ENCODE measurements at regions not wholly inside any gene's neighbourhood (a gene's known extent, or its start where the extent isn't known, plus 50 kb on each side); places are given as distances from the start of the nearest gene placed in this dataset.
"Not testable (repeated sequence)": the region's sequence is repeated elsewhere in the genome, so short reads cannot be mapped to it uniquely, and the experiment has no call there.

DNA sequence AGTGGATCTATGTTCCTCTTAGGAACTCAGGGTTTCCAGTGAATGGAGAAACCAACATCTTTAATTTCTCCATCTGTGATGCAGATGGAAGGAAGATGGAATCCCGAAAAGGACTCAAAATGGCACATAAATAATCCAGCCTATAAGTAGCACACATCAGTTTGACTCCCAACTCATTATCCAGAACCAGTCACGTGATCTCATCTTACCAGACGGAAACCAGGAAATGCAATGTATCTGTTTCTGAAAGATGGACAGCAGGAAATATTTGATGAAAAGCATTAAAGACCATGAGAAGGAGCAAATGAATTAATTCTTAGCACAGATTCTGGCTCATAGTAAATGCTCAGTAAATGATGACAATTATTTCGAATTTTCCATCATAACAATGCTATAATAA, 443.1 kb upstream of the FMR1 start:
- Histone ChIP-seq H3K9me3 (no peaks in the 10 kb centered on the region), H3K36me3 (no peaks in the 10 kb centered on the region), H3K4me2 (no peak overlapping the region), H4K20me1 (no peaks in the 10 kb centered on the region), H3K27me3 (peaks cover 17% of the 10 kb centered on the region; the same call in 1 of the 2 replicates), H3K9ac (no peak overlapping the region), H3K27ac (no peak overlapping the region), H3K4me3 (no peak overlapping the region), H3K4me1 (no peaks in the 10 kb centered on the region)
- TF ChIP-seq Cebpa-rat (IDR thresholded peaks at IDR 0.05) = no peak

GRCh38 chrX:147476008-147476407, 435.7 kb upstream of the FMR1 start:
- Histone ChIP-seq H3K4me2 (no peak overlapping the region), H3K27me3 (peaks cover 37% of the 10 kb centered on the region), H4K20me1 (no peaks in the 10 kb centered on the region), H3K36me3 (no peaks in the 10 kb centered on the region), H3K4me3 (no peak overlapping the region), H3K27ac (no peak overlapping the region), H3K9me3 (no peaks in the 10 kb centered on the region), H3K4me1 (no peaks in the 10 kb centered on the region), H3K9ac (no peak overlapping the region)
- no peak for TF ChIP-seq Cebpa-rat (IDR thresholded peaks at IDR 0.05)

DNA sequence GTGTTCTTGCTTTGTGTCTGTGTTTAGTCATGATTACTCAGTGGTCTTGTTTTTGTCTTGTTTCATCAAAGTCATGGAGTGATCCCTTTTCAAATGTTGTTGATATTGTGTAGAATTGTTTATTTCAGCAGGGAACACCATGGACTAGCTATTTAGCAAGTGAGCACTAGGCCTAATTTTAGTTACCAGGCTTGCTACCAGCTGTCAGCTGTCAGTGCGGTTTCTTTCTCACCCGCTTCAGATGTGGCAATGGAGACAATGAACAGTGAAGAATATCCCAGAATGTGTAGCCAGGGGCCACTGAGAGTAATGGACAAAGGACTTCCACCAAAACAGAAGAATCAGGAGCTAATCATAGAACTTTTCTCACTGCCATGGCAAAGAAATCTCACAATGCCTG, 432.8 kb upstream of the FMR1 start:
- no peaks in the 10 kb centered on the region for H3K36me3 ChIP-seq
- H3K27ac ChIP-seq = no peak overlapping the region
- no peaks in the 10 kb centered on the region for H3K4me1 ChIP-seq
- no peak overlapping the region for H3K4me2 ChIP-seq
- no peaks in the 10 kb centered on the region for H3K9me3 ChIP-seq
- H3K27me3 ChIP-seq = peaks cover 48% of the 10 kb centered on the region
- H3K4me3 ChIP-seq = no peak overlapping the region
- TF ChIP-seq Cebpa-rat (IDR thresholded peaks at IDR 0.05) = no peak
- H4K20me1 ChIP-seq = no peaks in the 10 kb centered on the region
- no peak overlapping the region for H3K9ac ChIP-seq

- H3K4me3 ChIP-seq = no peak overlapping the region
- no peaks in the 10 kb centered on the region for H3K9me3 ChIP-seq
- H3K27ac ChIP-seq = no peak overlapping the region
- no peaks in the 10 kb centered on the region for H3K4me1 ChIP-seq
- H3K36me3 ChIP-seq = no peaks in the 10 kb centered on the region
- no peak overlapping the region for H3K9ac ChIP-seq
- no peak for TF ChIP-seq Cebpa-rat (IDR thresholded peaks at IDR 0.05)
- no peaks in the 10 kb centered on the region for H4K20me1 ChIP-seq
- peaks cover 53% of the 10 kb centered on the region for H3K27me3 ChIP-seq
- H3K4me2 ChIP-seq = no peak overlapping the region
These were observed 426.5 kb upstream of the FMR1 start for GRCh38 chrX:147485207-147485606.

- Histone ChIP-seq H4K20me1 (no peaks in the 10 kb centered on the region), H3K9me3 (no peaks in the 10 kb centered on the region), H3K9ac (no peak overlapping the region), H3K36me3 (no peaks in the 10 kb centered on the region), H3K27me3 (peaks cover 39% of the 10 kb centered on the region), H3K4me3 (no peak overlapping the region), H3K27ac (no peak overlapping the region), H3K4me2 (no peak overlapping the region), H3K4me1 (no peaks in the 10 kb centered on the region)
- no peak for TF ChIP-seq Cebpa-rat (IDR thresholded peaks at IDR 0.05)
These were observed 417.4 kb upstream of the FMR1 start for GRCh38 chrX:147494365-147494764.

DNA sequence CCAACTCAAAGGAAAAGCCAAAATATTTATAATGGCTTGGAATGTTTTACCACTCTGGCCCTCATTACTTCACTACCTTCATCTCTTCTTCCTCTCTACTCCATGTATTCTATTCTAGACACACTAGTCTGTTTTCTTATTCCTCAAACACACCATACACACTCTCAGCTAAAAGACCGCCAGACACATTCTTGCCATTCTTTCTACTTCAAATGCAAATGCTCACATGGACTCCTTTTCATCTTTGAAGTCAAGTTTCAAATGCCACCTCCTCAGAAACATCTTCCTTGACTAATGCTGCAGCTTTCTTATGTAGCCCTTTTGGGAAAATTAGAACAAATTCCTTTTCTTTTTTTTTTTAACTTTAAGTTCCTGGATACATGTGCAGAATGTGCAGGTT, 412.9 kb upstream of the FMR1 start:
- H3K9ac ChIP-seq = no peak overlapping the region

GRCh38 chrX:147522981-147523380, 388.7 kb upstream of the FMR1 start:
- H3K4me3 ChIP-seq = no peak overlapping the region
- no peaks in the 10 kb centered on the region for H3K9me3 ChIP-seq
- H3K4me1 ChIP-seq = no peaks in the 10 kb centered on the region
- TF ChIP-seq Cebpa-rat (IDR thresholded peaks at IDR 0.05) = no peak
- H3K27ac ChIP-seq = no peak overlapping the region
- H4K20me1 ChIP-seq = no peaks in the 10 kb centered on the region
- no peak overlapping the region for H3K9ac ChIP-seq
- H3K4me2 ChIP-seq = no peak overlapping the region
- H3K36me3 ChIP-seq = no peaks in the 10 kb centered on the region
- H3K27me3 ChIP-seq = peaks cover 72% of the 10 kb centered on the region

More for the DNA sequence above, 412.9 kb upstream of the FMR1 start:
- no peak overlapping the region for H3K4me2 ChIP-seq
- H3K9me3 ChIP-seq = no peaks in the 10 kb centered on the region
- H3K4me1 ChIP-seq = no peaks in the 10 kb centered on the region
- H3K4me3 ChIP-seq = no peak overlapping the region
- TF ChIP-seq Cebpa-rat (IDR thresholded peaks at IDR 0.05) = no peak
- H3K27ac ChIP-seq = no peak overlapping the region
- no peaks in the 10 kb centered on the region for H4K20me1 ChIP-seq
- peaks cover 68% of the 10 kb centered on the region for H3K27me3 ChIP-seq
- H3K36me3 ChIP-seq = no peaks in the 10 kb centered on the region

- Histone ChIP-seq H3K9me3 (no peaks in the 10 kb centered on the region), H3K4me3 (no peak overlapping the region), H3K4me1 (no peaks in the 10 kb centered on the region), H3K9ac (no peak overlapping the region), H3K27ac (no peak overlapping the region), H3K4me2 (no peak overlapping the region), H3K36me3 (no peaks in the 10 kb centered on the region), H4K20me1 (0 out of 2 replicates have a peak, but pooled peaks cover 6% of the 10 kb centered on the region), H3K27me3 (peaks cover 74% of the 10 kb centered on the region)
- no peak for TF ChIP-seq Cebpa-rat (IDR thresholded peaks at IDR 0.05)
These were observed 378.3 kb upstream of the FMR1 start for GRCh38 chrX:147533426-147533825.

DNA sequence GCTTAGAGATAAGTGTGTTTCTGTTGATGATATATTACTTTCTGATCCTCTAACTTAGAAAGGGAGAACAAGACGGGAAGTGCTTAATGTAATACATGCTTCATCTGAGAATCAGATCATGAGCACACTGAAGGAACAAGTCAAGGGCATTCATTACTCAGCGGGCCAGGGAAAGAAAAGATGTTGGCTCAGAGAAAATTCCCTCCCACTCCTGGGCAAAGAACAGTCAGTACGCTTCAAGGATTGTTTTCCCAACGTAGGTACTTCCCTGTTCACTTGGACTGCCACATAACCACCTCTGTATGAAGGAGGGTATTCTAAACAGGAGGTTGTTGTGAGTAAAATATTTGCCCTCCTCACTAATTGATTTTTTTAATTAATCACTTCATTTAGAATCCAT, 374.5 kb upstream of the FMR1 start:
- no peak overlapping the region for H3K27ac ChIP-seq
- TF ChIP-seq Cebpa-rat (IDR thresholded peaks at IDR 0.05) = no peak
- H3K4me1 ChIP-seq = no peaks in the 10 kb centered on the region
- no peaks in the 10 kb centered on the region for H3K36me3 ChIP-seq
- H4K20me1 ChIP-seq = 0 out of 2 replicates have a peak, but pooled peaks cover 6% of the 10 kb centered on the region
- H3K4me2 ChIP-seq = no peak overlapping the region
- H3K9ac ChIP-seq = no peak overlapping the region
- H3K4me3 ChIP-seq = no peak overlapping the region
- no peaks in the 10 kb centered on the region for H3K9me3 ChIP-seq
- H3K27me3 ChIP-seq = peaks cover 77% of the 10 kb centered on the region

- H3K4me1 ChIP-seq, H3K4me3 ChIP-seq, H3K9me3 ChIP-seq, H3K4me2 ChIP-seq, H3K9ac ChIP-seq, H3K36me3 ChIP-seq, H3K27ac ChIP-seq, H4K20me1 ChIP-seq: not testable (repeated sequence)
- peaks cover 49% of the 10 kb centered on the region for H3K27me3 ChIP-seq
These were observed 363.7 kb upstream of the FMR1 start for GRCh38 chrX:147548023-147548422.

GRCh38 chrX:147550217-147550616, 361.5 kb upstream of the FMR1 start:
- H3K9me3 ChIP-seq = no peaks in the 10 kb centered on the region
- peaks cover 37% of the 10 kb centered on the region; the same call in 1 of the 2 replicates for H3K27me3 ChIP-seq
- no peak overlapping the region for H3K4me3 ChIP-seq
- TF ChIP-seq Cebpa-rat (IDR thresholded peaks at IDR 0.05) = no peak
- H3K27ac ChIP-seq = no peak overlapping the region
- H3K9ac ChIP-seq = no peak overlapping the region
- no peak overlapping the region for H3K4me2 ChIP-seq
- H4K20me1 ChIP-seq = no peaks in the 10 kb centered on the region
- H3K4me1 ChIP-seq = no peaks in the 10 kb centered on the region
- no peaks in the 10 kb centered on the region for H3K36me3 ChIP-seq

All from BLaER1 (cell line).